ENCODE measurements at regions not wholly inside any gene's neighbourhood (a gene's known extent, or its start where the extent isn't known, plus 50 kb on each side); places are given as distances from the start of the nearest gene placed in this dataset.

- ATAC-seq (no peak), DNase-seq (no peak)
- Mint-ChIP-seq H3K27me3 (peaks cover 19% of the 10 kb centered on the region), H3K36me3 (ENCODE audit: low read depth) (no peaks in the 10 kb centered on the region), H3K27ac (no peak overlapping the region), H3K4me1 (ENCODE audit: low read depth) (no peaks in the 10 kb centered on the region), H3K9me3 (no peaks in the 10 kb centered on the region), H3K4me3 (no peak overlapping the region)
- intact Hi-C loops (cut with micrococcal nuclease), result no loop called here
- ChIA-PET POLR2A (no interaction called here), CTCF (no interaction called here)
- no peak for TF ChIP-seq CTCF (IDR thresholded peaks at IDR 0.05)
These were observed 50.7 kb upstream of the TNFRSF21 start for GRCh38 chr6:47360388-47360787.

DNA sequence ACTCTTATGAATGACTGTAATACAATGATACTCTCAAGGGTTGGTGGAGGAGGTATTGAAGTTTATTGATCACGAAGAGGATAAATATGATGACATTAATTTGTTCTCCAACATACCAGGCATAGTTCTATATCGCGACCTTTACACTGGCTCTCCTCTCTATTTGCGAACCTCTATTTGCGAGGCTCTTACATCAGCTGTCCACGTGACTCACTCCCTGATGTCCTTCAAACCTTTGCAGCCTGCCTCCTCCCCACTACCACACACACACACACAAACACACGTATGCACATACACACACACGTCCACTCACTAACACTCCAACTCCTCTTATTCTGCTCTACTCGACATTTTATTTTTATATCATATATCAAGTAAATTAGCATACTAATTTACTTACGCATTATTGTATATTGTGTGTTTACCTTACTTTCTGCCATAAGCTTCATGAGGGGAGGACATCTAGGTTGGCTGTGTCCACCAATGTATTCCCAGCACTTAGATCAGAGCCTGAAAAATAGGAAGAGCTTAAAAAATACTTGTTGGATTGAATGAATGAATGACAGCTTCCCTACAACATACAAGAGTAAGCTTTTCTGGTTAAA, 53.3 kb upstream of the TNFRSF21 start:
- H3K4me3 Mint-ChIP-seq, result no peak overlapping the region
- no peak overlapping the region for H3K27ac Mint-ChIP-seq
- DNase-seq (no peak), ATAC-seq (no peak)
- CTCF ChIA-PET, result no interaction called here
- no peaks in the 10 kb centered on the region for H3K4me1 Mint-ChIP-seq (ENCODE audit: low read depth)
- TF ChIP-seq CTCF (IDR thresholded peaks at IDR 0.05), result no peak
- H3K9me3 Mint-ChIP-seq, result no peaks in the 10 kb centered on the region
- H3K27me3 Mint-ChIP-seq, result peaks cover 12% of the 10 kb centered on the region
- POLR2A ChIA-PET, result no interaction called here
- intact Hi-C loops (cut with micrococcal nuclease), result no loop called here
- H3K36me3 Mint-ChIP-seq (ENCODE audit: low read depth), result no peaks in the 10 kb centered on the region

- intact Hi-C loops (cut with micrococcal nuclease), result no loop called here
- no peak overlapping the region for H3K4me3 Mint-ChIP-seq
- CTCF ChIA-PET, result no interaction called here
- ATAC-seq (no peak), DNase-seq (no peak)
- TF ChIP-seq CTCF (IDR thresholded peaks at IDR 0.05), result no peak
- peaks cover 9% of the 10 kb centered on the region for H3K27me3 Mint-ChIP-seq
- no peaks in the 10 kb centered on the region for H3K9me3 Mint-ChIP-seq
- H3K27ac Mint-ChIP-seq, result no peak overlapping the region
- POLR2A ChIA-PET, result no interaction called here
- H3K36me3 Mint-ChIP-seq (ENCODE audit: low read depth), result no peaks in the 10 kb centered on the region
- H3K4me1 Mint-ChIP-seq (ENCODE audit: low read depth), result no peaks in the 10 kb centered on the region
These were observed 54.0 kb upstream of the TNFRSF21 start for GRCh38 chr6:47363736-47364135.

GRCh38 chr6:47366335-47366890, 56.7 kb upstream of the TNFRSF21 start:
- TF ChIP-seq CTCF (IDR thresholded peaks at IDR 0.05), result no peak
- no peak for ATAC-seq
- DNase-seq, result no peak
- Mint-ChIP-seq H3K36me3 (ENCODE audit: low read depth) (no peaks in the 10 kb centered on the region), H3K27ac (no peak overlapping the region), H3K4me3 (no peak overlapping the region), H3K4me1 (ENCODE audit: low read depth) (no peaks in the 10 kb centered on the region), H3K9me3 (no peaks in the 10 kb centered on the region), H3K27me3 (peaks cover 7% of the 10 kb centered on the region)
- ChIA-PET CTCF (no interaction called here), POLR2A (no interaction called here)
- intact Hi-C loops (cut with micrococcal nuclease), result no loop called here

GRCh38 chr6:47371139-47371869, 61.6 kb upstream of the TNFRSF21 start:
- no peaks in the 10 kb centered on the region for H3K4me1 Mint-ChIP-seq (ENCODE audit: low read depth)
- no peak for TF ChIP-seq CTCF (IDR thresholded peaks at IDR 0.05)
- POLR2A ChIA-PET, result no interaction called here
- DNase-seq, result no peak
- no peak overlapping the region for H3K27ac Mint-ChIP-seq
- no peak overlapping the region for H3K4me3 Mint-ChIP-seq
- H3K27me3 Mint-ChIP-seq, result no peaks in the 10 kb centered on the region
- intact Hi-C loops (cut with micrococcal nuclease), result no loop called here
- no peak for ATAC-seq
- CTCF ChIA-PET, result no interaction called here
- H3K36me3 Mint-ChIP-seq (ENCODE audit: low read depth), result no peaks in the 10 kb centered on the region
- H3K9me3 Mint-ChIP-seq, result no peaks in the 10 kb centered on the region
